ENCODE measurements at regions not wholly inside any gene's neighbourhood (a gene's known extent, or its start where the extent isn't known, plus 50 kb on each side); places are given as distances from the start of the nearest gene placed in this dataset.
"Not testable (repeated sequence)": the region's sequence is repeated elsewhere in the genome, so short reads cannot be mapped to it uniquely, and the experiment has no call there.

DNA sequence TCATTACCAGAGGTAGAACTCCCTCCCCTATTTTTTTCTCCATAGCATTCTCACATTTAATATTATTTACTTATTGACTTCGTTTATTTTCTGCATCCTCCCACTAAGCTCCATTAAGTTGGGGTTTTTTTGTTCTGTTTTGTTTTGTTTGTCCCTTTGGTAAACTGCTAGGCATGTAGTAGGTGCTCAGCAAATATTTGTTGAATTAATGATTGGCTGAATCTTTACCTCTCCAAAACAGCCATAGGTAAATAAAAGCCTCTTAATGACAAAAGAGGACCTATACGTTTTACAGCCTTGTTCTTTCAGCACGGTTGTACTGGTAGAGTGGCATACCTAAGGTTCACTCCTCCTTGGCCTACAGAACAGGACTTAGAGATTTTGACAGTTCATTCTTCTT, 52.0 kb downstream of the PRORP start:
- no peak for DNase-seq (ENCODE audit: low read depth)

DNA sequence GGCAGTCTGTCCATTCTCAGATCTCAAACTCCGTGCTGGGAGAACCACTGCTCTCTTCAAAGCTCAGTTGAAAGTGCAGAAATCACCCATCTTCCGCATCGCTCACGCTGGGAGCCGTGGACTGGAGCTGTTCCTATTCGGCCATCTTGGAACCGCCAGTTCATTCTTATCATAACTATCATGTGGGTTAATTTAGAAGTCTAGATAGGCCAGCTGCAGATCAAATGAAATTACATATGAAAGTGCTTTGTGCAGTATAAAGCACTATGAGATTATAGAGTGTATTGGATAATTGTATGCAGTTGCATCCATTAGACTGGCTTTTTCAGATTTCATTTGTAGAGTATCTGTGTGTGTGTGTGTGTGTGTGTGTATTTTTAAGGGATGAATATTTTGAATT, 57.8 kb downstream of the PRORP start:
- no peak for DNase-seq (ENCODE audit: low read depth)

DNA sequence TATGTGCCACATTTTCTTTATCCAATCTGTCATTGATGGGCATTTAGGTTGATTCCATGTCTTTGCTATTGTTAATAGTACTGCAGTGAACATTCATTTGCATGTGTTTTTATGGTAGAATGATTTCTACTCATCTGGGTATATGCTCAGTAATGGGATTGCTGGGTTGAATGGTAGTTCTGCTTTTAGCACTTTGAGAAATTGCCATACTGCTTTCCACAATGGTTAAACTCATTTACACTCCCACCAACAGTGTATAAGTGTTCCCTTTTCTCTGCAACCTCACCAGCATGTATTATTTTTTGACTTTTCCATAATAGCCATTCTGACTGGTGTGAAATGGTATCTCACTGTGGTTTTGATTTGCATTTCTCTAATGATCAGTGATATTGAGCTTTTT, 62.5 kb downstream of the PRORP start:
- not testable (repeated sequence) for DNase-seq (ENCODE audit: low read depth)

DNA sequence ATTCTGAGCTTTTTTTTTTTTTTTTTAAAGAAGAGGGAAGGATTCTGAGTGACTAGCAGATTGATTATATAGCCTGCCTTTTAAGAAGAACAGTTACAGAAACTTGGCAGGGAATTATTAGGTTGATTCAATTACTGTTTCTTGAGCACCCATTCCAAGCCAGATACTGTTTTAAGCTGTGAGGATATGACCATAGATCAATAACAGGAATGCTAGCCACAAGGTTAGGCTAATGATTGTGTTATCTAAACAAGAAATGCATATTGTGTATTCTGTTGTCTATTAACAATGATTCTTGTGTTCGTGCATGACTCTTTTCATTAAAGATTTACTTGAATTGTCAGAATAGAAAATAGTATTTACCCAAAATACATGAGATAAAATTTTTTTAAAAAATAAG, 67.1 kb downstream of the PRORP start:
- no peak for DNase-seq (ENCODE audit: low read depth)

DNA sequence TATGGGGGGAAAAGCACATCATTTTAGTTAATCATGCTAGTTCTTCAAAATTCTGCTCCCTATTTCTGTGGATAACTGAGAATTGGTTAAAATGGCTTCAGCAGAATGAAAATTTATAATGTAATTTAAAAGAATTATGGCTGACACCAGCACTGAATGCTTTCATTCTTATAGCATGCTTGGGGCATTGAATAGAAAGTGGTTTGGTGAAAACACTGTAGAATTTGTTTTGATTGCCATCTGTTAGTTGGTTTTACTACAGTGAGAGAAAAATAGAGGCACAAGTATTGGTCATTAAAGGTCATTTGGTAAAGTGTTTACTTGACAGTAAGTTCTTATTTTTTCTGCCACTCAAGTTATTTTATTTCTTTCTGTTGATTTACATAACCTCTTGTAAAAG, 70.8 kb downstream of the PRORP start:
- DNase-seq (ENCODE audit: low read depth): no peak

DNA sequence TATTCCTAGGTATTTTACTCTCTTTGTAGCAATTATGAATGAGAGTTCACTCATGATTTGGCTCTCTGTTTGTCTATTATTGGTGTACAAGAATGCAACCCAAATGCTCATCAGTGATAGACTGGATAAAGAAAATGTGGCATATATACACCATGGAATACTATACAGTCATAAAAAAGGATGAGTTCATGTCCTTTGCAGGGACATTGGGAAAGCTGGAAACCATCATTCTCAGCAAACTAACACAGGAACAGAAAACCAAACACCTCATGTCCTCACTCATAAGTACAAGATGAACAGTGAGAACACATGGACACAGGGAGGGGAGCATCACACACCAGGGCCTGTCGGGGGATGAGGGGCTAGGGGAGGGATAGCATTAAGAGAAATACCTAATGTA, 71.8 kb downstream of the PRORP start:
- not testable (repeated sequence) for DNase-seq (ENCODE audit: low read depth)

DNA sequence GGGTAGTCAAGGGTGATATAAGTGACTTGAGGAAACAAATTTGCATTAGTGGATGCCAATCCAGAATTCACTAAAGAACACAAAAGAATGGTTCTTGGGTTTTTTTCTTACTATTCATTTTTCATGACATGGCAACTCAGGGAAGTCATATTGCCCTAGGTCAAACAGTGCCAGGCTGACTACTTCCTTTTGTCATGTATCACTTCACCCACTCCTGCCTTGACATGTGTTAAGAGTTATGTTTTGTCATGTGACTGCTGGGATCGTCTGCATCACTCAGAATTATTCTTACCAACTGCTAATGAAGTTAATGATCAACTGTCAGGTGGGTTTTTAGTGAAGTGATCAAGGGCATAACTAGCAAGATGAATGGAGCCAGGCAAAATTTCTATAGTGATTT, 74.2 kb downstream of the PRORP start:
- no peak for DNase-seq (ENCODE audit: low read depth)

DNA sequence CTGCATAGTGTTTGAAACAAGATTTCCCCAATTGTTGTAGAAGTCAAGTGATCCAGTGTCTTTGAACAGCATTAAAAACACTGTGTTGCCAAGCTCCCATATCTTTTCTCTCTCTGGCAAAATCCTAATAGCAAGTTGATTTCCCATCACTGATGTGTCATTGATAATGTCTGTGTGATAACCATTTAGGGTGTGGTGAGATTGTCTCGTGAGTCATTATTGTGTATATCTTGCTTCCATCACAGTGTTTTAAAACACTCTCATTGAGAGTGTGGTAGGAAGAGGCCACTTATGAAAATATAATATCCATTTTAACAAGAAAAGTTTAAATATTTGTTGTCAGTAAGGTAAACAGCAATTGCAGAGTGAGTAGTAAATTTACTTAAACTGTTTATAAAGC, 74.7 kb downstream of the PRORP start:
- DNase-seq (ENCODE audit: low read depth): peak; percentile 49

DNA sequence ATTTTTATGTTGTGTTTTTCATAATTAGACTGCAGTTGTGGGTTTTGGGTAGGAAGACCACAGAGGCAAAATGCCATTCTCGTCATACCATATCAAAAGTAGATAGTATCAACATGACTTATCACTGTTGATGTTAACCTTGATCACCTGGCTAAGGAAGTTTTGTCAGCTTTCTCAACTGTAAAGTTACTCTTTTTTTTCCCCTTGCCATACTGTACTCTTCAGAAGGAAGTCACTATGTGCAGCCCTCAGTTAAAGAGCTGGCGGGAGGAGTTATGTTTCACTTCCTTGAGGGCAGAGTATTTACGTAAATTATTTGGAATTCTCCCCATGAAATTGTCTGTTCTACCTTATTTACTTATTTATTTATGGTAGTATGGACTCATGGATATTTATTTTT, 78.7 kb downstream of the PRORP start:
- no peak for DNase-seq (ENCODE audit: low read depth)

DNA sequence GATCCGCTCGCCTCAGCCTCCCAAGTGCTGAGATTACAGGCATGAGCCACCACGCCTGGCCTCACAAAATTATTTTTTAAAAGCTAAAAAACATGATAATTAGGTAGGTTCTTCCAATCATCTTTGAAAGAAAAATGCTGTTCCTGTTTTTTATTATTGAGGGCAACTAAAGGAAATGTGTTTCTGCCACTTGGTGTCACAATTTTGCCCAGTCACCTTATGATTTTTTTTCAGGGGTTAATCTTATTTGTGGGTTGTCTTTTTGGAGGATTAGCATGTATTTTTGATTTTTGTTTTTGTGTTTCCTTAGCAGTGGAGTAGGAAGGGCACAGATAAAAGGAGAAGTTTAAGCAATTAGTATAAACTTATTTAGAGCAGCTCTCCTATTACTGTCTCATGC, 79.8 kb downstream of the PRORP start:
- no peak for DNase-seq (ENCODE audit: low read depth)

DNA sequence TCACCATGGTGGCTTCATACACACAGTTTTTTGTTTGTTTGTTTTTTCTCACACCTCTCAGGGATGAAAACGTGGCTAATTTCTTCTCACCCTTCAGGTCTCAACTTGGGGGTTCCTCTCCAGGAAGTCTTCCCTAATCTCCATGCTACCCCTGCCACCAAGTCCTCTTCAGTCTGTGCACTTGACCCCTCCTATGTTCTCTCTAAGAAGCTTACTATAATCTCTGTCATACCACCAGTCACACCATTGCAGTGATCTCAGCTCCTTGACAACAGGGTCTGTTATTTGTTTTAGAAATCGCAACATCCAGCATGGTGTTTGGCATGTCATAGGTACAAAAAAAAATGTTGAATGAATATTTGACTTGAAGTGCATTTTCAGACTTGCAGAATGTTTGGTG, 83.4 kb downstream of the PRORP start:
- DNase-seq (ENCODE audit: low read depth): no peak

DNA sequence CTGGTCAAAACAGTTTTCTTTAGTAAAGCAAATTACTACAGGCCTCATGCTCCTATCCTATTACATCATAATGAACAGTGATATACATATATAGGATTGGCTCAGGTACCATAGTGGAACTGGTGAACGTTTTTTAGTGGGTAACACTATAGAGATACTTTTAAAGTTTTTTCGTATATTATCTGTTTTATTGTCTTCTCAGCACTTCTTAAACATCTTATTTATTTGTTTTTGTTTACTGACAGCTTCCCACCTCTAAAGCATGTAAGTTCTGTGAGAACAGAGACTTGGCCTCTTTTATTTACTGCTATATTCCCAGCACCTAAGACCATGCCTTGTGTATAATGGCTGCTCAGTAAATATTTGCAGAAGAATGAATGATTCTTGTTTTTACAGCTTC, 81.1 kb upstream of the PSMA6 start:
- DNase-seq (ENCODE audit: low read depth): no peak

DNA sequence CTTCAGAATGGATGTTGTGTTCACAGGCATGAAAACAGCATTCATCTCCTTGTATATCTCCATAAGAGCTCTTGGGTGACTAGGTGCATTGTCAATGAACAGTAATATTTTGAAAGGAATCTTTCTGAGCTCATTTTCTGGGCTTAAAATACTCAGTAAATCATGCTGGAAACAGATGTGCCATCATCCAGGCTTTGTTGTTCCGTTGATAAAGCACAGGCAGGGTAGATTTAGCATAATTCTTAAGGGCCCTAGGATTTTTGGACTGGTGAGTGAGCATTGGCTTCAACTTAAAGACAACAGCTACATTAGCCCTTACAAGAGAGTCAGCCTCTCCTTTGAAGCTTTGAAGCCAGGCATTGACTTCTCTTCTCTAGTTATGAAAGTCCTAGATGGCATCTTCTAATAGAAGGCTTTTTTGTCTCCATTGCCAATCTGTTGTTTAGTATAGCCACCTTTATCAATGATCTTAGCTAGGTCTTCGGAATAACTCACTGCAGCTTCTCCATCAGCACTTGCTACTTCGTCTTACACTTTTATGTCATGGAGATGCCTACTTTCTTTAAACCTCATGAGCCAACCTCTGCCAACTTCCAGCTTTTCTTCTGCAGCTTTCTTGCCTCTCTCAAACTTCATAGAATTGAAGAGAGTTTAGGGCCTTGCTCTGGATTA, 79.6 kb upstream of the PSMA6 start:
- no peak for DNase-seq (ENCODE audit: low read depth)

DNA sequence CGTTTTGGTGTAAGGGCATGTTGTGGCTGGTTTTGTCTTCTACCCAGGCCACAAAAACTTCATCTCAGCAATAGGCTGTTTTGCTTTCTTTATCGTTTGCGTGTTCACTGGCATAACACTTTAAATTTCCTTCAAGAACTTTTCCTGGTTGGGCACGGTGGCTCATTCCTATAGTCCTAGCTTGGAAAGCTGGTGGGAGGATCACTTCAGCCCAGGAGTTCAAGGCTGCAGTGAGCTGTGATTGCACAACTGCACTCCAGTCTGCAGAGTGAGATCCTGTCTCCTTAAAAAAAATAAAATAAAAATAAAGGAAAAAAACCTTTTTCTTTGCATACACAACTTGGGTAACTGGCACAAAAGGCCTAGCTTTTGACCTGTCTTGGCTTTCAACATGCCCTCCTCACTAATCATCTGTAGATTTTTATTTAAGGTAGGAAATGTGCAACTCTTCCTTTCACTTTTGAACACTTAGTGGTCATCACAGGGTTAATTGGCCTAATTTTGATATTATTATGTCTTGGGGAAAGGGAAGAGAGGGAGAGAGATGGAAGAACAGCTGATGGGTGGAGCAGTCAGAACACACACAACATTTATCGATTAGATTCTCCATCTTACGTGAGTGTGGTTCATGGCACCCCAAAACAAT, 78.9 kb upstream of the PSMA6 start:
- no peak for DNase-seq (ENCODE audit: low read depth)

DNA sequence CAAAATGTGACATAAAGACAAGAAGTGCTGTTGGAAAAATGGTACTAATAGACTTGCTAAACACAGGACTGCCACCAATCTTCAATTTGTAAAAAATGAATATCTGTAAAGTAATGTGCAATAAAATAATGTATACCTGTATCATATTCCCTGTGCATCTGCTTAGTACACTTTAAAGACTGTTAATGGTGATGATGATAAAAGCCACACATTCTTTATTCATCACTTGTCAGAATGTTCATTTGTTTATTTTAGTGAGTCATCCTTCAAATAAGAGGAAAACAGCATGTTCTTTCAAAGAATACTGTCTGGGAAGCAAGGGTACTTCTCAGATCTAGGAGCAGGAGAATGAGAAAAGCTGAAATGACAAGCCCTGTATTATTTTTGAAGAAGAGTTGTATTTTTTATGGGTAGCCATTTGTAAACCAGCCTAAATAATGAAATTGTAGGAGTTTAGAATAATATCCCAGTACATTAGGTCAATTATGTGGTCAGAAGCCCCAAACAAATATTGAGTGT, 78.3 kb upstream of the PSMA6 start:
- peak; percentile 35 for DNase-seq (ENCODE audit: low read depth)

DNA sequence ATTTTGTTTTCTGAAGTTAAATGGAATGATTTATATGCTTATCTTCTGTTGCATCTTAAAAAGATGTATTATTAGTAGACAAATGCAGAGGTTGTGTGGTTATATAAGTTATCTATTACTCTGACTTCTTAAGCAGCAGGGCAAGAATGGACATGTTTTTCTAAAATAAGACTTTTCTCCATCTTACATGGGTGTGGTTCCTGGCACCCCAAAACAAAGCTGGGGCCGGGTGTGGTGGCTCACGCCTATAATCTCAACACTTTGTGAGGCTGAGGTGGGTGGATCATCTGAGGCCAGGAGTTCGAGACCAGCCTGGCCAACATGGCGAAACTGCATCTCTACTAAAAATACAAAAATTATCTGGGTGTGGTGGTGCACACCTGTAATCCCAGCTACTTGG, 77.8 kb upstream of the PSMA6 start:
- DNase-seq (ENCODE audit: low read depth): not testable (repeated sequence)

DNA sequence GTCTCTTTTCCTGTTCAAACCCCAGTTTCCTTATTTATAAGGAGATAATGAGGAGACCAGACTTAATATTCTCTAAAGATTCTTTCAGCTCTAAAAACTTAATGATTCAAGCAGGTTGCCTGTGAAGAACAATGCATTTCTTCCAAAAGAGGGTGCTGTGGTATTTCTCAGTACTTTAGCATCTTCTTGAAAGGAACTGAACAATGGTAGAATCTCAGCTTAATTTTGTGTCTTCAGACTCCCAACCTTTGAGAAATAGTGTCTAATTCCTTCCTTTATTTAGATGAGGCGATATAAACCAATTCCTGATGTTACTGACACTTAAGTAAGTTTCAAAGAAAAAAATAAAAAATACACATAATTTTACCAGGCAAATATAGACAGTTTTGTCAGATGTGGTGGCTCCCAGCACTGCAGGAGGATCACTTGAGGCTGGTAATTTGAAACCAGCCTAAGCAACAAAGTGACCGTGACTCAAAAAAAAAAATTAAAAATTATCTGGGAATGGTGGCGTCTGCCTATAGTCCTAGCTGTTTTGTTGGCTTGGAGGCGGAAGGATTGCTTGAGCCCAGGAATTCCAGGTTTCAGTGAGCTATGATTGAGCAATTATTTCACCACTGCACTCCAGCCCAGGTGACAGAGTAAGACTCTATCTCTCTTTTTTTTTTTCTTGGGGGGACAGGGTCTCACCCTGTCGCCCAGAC, 76.9 kb upstream of the PSMA6 start:
- peak; percentile 26 for DNase-seq (ENCODE audit: low read depth)

DNA sequence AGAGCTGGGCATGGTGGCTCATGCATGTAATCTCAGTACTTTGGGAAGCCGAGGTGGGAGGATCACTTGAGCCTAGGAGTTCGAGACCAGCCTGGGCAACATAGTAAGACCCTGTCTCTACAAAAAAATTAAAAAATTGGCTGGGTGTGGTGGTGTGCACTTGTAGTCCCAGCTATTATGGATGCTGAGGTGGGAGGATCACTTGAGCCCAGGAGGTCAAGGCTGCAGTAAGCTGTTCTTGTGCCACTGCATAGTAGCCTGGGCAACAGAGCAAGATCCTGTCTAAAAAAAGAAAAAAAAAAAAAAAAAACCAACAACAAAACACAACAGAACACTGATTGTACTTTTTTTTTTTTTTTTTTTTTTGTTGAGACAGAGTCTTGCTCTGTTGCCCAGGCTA, 74.0 kb upstream of the PSMA6 start:
- not testable (repeated sequence) for DNase-seq (ENCODE audit: low read depth)

DNA sequence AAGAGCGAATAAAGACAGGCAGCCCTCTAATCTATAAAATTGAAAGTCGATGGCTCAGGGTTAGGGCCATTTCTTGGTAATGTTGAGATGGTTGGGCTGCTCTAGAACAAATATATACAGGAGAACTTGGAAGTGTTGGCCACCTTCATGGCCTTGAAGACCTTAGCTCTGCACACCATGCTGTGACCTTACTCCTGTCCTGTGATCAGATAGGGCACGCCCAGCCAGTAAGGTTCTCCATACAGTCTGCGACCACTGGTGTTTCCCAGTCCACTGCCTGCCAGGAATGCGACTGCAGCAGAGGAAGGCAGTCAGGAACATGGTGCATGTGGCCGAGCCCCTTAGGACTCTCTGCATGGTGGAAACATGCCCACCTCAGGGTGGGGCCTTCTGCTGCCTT, 73.2 kb upstream of the PSMA6 start:
- no peak for DNase-seq (ENCODE audit: low read depth)

DNA sequence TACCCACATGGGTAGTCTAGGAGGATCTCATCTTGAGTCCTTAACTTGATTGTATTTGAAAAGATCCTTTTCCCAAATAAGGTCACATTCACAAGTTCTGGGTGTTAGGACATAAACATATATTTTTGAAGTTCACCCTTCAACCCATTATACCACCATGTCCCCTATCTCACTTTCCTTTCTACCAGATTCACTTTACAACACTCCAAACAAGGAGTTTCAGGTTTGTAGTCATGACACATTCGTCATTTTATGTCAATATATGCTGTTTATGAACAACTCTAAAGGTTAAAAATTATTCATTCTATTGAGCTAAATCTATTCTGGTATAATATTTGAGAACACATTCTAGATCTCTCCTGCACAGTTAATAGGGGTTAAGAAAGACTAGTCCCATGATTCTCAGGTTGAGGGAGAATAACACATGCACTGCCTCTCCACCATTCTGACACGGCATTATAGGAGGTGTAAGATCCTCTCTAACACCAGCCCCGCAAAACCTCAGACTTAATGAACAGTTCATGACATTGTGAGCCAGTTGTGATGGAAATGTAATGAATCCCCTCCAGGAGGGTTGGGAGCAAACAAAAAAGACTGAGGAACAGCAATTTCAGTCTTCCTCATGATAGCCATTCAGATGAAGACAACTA, 72.0 kb upstream of the PSMA6 start:
- DNase-seq (ENCODE audit: low read depth): no peak

DNA sequence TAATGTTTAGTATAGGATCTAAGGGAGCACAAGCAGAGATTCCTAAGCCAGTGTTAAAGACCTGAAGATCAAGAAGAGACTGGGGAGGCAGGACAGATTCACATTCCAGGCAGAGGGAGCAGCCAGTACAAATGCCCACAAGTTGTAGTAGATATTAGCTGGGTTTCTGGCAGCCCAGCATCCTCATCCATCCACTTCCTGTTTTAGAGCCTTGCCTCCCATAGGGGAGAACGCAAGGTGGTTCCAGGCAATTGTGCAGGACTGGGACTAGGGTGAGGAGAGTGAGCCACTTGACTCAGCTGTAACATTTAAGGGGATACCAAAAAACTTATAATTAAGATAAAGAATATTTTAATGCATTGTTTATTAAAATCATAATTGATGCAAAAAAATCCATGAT, 71.3 kb upstream of the PSMA6 start:
- no peak for DNase-seq (ENCODE audit: low read depth)

DNA sequence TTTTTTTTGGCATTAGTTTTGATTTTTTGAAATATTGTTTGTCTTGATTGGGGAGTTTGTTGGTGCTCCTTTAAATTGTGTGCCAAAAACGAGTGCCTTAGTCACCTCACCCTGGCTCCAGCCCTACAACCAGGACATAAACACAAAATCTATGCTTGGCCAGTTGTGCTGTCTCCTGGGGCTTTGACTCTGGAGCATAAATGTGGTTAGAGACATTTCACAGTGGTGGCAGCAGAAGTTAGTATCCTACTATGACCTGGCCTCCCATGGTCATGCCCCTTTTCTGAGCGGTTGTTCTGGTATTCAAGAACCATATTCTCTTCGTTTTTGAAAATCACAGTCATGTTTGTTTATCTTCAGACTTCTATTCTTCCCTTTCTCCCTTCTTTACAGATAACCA, 70.7 kb upstream of the PSMA6 start:
- no peak for DNase-seq (ENCODE audit: low read depth)

DNA sequence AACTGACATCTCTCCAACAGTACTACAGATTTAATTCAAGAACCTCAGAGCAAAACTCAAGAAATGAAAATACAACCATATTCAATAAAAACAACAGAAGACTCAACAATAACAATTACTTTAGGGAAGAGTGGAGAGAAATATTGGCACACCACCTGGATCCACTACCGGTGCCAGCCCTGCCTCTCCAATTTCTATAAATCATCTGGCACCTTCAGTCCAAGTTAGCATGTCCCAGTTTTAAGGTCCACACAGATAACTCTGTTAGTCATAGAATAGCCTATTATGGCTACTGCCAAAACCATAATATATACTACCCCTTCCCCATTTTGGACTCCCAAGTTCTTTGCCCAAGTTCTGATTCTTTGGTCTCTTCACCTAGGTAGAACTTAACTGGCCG, 69.9 kb upstream of the PSMA6 start:
- no peak for DNase-seq (ENCODE audit: low read depth)

Data from HS-27A (cell line).